ENCODE measurements at regions not wholly inside any gene's neighbourhood (a gene's known extent, or its start where the extent isn't known, plus 50 kb on each side); places are given as distances from the start of the nearest gene placed in this dataset.

DNA sequence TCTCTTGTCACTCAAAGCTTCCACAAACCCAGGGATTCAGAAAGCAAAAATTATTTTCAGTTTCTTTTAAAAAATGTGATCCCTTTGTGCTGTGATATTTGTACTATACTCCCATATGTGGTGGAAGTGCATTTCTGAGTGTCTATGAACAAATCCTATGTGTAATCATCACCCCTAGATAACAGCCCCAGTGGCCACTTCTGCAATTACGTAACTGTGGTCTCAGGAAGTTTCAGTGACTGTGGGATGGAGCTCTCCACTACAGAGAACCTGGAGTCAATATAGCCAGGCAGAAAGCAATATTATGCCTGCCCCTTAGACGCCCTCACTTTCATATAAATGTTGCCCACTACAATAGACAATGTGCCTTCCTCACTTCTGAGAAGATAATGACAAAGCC, 1101.7 kb upstream of the GHITM start:
- no peak for DNase-seq (ENCODE audit: low read depth)

- DNase-seq (ENCODE audit: low read depth), result no peak
These were observed 1100.7 kb upstream of the GHITM start for GRCh38 chr10:83038631-83039030.

DNA sequence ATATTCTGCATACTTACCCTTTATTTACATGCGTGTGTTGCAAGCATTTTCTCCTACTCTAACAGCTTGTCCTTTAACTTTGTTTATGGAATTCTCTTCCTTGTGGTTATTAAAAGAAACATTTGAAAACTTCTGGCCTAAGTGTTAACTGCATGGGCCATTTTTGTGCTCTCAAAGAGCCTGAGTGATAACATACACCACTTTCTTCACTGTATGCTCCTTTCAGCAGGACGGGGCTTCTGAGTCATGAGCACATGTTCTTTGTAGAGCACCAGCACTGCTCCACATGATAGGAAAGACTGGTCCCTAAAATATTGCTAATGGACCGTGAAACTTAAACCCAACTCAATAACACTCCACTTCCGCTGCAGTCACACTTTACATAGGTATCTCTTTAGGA, 1093.6 kb upstream of the GHITM start:
- DNase-seq (ENCODE audit: low read depth), result no peak

DNA sequence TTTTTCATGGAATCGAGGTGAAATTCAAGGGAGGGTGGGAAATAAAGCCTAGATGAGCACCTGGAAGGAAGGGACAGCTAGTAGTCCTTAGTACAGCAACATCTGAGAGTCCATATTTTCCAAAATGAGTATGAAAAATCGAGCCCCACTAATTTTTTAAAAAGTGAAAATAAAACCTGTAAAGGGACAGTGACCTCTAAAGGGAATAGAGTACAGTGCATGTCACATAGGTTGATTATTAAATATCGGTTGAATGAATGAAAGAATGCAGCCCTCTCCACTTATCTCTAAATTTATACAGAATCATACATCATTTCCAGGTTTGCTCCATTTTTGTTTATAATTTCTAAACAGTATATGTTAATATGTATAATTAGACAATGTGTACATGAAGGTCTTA, 1088.5 kb upstream of the GHITM start:
- no peak for DNase-seq (ENCODE audit: low read depth)

DNA sequence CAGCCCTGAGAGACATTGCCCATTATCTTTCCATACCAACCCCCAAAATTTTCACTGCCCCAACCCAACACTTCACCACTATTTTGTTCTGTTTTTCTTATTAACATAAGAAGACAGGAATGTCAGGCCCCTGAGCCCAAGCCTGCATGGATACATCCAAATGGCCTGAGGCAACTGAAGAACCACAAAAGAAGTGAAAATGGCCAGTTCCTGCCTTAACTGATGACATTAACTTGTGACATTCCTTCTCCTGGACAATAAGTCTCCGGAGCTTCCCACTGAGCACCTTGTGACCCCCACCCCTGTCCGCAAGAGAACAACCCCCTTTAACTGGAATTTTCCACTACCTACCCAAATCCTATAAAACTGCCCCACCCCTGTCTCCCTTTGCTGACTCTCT, 1076.4 kb upstream of the GHITM start:
- no peak for DNase-seq (ENCODE audit: low read depth)

DNA sequence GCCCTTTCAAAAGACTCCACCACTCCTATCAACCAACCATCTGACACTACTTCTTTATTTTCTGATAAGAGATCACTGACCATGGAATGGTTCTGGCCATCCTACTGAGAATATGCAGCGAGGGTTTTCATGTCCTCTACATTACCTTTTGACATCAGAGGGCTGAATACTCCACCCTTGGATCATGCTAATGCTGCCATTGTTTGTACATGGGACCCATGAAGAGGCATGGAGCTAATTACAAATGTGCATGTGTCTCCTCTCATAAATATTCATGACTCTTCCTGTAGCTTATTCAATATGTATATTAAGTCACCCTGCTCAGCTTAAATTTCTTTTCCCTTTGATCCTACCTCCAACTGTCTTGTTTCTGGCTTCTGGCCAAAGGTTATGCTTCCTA, 1065.8 kb upstream of the GHITM start:
- DNase-seq (ENCODE audit: low read depth), result no peak

- DNase-seq (ENCODE audit: low read depth), result no peak
These were observed 1064.1 kb upstream of the GHITM start for GRCh38 chr10:83075016-83075814.

DNA sequence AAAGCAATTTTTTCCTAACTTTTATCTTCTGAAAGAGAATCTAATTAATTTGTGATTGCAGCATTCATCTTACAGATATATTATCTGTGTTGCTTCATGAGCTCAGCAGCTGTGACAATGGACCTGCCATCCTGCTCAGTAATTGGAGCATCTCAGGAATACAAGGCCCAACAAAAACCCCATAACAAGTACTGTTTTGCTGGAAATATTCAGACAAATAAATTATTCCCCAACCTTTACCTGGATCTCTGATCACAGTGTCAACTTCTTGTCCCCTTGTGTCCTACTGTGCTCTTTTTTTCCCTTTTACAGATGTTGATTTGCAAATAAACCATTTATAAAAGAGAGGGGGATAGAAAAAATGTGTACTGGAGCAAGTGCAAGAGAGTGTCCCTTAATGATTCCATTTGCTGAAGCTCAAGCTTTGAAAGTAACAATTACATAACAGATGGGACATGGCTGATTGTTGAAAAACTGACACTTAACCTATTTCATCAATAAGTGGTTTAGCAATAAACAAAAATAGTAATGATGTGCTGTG, 1063.4 kb upstream of the GHITM start:
- DNase-seq (ENCODE audit: low read depth), result no peak

DNA sequence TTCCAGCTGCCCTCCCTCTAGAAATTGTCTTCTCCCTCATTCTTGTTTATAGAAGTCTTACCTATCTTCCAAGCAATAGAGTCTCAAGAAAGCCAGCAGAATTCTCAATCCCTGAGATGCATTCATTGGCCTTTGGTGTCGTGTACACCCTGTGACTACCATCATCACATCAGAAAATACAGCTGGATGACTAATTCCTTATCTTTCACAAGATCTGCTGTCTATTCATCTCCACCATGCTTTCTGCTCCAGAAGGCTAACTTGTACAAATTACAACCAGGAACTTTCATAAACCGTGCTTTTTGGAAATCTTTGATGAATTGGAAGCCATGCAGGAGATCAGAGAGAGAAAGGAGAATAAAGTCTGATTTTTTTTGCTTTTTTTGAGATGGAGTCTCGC, 1062.9 kb upstream of the GHITM start:
- DNase-seq (ENCODE audit: low read depth), result no peak

DNA sequence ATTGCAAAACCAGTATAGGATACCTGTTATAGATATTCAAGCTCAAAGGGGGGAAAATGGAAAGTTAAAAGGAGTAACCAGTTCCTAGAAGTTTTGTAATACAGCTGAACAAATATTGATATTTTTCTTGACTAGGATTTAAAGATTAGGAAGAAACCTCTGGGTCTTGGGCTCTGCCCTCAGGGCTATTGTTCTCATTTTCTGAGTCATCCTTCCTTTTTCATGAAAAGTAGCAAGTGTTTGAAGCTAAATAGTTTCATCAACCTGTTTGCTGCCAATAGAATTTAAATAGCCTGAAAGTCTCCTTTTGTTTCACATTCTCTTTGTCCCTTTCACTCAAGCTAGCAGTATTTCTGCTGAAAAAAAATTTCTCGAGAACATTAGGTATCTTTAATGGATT, 1061.1 kb upstream of the GHITM start:
- DNase-seq (ENCODE audit: low read depth), result no peak

- no peak for DNase-seq (ENCODE audit: low read depth)
These were observed 1060.7 kb upstream of the GHITM start for GRCh38 chr10:83078645-83079044.

DNA sequence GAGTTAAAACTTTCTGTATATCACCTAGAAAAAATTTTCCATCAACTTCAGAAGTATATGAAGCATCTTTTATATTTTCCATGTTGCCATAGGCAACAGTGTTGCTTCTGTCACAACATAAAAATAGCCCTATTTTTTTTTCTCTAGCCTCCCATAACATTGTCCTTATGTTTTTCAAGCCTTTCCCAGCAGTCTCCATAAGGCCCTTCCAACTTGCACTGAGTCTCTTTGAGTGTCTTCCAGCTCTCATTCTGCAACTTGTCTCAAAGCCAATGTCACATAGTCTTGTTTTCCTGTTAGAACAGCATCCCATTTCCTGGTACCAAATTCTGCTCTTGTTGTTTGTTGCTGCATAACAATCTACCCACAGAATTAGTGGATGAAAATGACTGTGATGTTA, 1055.5 kb upstream of the GHITM start:
- DNase-seq (ENCODE audit: low read depth), result no peak

DNA sequence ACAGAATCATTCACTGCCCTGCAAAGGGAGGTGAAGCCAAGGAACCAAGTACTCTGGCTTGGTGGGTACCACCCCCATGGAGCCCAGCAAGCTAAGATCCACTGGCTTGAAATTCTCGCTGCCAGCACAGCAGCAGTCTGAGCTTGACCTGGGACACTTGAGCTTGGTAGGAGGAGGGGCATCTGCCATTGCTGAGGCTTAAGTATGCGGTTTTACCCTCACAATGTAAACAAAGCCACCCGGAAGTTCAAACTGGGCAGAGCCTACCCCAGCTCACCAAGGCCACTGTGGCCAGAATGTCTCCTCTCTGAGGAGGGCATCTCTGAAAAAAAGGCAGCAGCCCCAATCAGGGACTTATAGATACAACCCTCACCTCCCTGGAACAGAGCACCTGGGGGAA, 1050.0 kb upstream of the GHITM start:
- DNase-seq (ENCODE audit: low read depth), result no peak

- no peak for DNase-seq (ENCODE audit: low read depth)
These were observed 1034.7 kb upstream of the GHITM start for GRCh38 chr10:83104616-83105015.

- no peak for DNase-seq (ENCODE audit: low read depth)
These were observed 1030.6 kb upstream of the GHITM start for GRCh38 chr10:83108565-83109333.

- no peak for DNase-seq (ENCODE audit: low read depth)
These were observed 1020.0 kb upstream of the GHITM start for GRCh38 chr10:83119346-83119745.

DNA sequence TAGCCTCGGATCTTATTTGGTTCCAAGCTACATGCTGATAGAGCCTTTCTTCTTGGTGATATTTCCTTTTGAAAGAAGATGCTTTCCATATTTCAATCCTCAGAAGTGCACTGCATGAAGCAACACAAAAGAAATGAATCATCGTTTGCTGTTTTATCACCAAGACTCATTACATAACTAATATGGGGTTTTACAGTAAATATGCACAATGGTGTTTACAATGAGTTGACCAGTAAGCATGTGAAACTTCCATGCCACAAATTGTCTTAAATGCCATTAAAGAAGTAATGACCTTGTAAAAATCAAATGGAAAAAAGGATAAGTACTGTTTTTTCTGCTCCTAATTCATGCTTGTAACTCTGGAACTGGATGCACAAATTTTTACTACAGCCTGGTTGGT, 1017.0 kb upstream of the GHITM start:
- DNase-seq (ENCODE audit: low read depth), result no peak

DNA sequence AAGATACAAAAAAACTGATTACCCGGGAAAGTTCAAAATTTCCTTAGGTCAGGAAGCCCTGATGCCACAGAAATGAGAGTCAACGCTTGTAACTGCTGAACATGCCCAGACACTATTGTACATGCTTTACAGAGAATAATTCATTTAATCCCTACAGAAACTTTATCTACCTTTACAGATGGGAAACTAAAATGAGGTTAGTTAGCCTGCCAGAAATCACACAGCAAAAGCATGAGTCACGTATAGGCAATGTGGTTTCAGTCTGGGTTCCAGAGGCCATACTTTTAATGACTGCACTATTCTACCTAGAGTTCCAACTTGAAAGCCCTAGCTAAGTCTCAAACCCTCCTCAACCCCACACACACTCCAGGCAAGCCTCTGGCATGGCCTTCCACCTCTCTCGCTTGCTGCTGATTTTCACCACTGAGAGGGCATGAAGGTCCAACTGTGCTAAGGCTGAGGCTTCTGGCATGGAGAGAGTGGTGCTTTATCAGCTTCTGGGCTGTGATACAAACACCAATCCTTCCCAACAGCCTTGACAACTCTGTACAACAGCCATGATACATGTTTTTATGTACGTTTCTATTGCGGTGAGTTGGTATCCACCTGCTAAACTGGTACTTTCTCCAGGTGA, 1011.2 kb upstream of the GHITM start:
- no peak for DNase-seq (ENCODE audit: low read depth)

GRCh38 chr10:83140811-83141210, 998.5 kb upstream of the GHITM start:
- no peak for DNase-seq (ENCODE audit: low read depth)

DNA sequence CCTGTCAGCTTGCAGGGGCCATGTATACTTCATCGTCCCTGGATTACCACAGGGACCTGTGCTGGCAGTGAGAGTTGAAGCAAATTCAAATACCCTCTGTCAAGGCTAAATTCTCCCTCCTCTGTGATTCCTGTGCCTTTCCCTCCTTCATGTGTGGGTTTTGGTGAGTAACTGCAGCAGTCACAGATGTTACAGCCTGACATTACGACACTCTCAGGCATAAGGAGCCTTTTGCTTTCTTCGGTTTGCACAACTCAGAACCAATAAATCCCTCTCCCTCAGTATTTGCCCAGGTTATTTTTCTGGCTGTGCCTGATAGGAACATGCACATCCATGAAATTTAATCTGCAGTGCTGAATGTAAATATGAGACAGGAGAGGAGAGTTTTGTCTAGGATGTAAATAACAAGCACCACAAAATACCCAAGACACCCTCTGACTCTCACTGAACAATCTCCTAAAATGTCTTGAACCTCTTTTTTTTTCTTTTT, 997.2 kb upstream of the GHITM start:
- no peak for DNase-seq (ENCODE audit: low read depth)

DNA sequence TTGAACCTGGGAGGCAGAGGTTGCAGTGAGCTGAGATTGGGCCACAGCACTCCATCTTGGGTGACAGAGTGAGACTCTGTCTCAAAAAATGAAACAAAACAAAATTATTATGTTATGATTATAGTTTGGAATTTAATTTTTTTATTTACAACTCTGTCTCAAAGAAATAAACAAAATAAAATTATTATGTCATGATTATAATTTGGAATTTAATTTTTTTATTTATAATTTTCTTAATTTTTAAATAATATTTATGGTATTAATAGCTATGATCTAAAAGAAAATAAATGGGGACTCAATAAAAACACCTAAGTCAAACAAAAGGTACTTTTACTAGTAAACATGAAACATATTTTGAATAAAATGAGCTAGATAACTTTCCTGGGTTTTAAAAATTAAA, 994.8 kb upstream of the GHITM start:
- no peak for DNase-seq (ENCODE audit: low read depth)

GRCh38 chr10:83153714-83154113, 985.6 kb upstream of the GHITM start:
- no peak for DNase-seq (ENCODE audit: low read depth)

DNA sequence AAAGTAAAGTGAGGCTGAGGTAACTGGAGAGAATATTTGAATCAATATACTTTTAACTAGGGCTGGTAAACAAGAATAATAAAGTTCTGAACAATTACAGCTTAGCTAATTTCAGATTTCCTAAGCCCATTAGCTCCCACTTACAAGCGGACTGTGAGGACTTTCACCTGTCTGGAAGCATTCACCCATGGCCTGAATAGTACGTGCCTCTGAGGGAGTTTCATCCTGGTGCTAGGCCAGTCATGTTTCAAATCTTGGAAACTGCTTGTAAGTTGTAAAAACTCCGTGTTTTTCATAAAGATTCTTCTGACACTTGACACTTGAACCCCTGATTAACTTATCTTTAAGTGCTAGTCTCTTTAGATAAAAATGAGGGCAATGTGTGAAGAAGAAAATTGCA, 975.2 kb upstream of the GHITM start:
- no peak for DNase-seq (ENCODE audit: low read depth)
